ENCODE measurements at regions not wholly inside any gene's neighbourhood (a gene's known extent, or its start where the extent isn't known, plus 50 kb on each side); places are given as distances from the start of the nearest gene placed in this dataset.

- POLR2A ChIA-PET, result no interaction called here
- Mint-ChIP-seq H3K9me3 (ENCODE audit: unreplicated experiment) (no peaks in the 10 kb centered on the region), H3K27me3 (ENCODE audit: insufficient read depth, unreplicated experiment) (no peaks in the 10 kb centered on the region), H3K36me3 (ENCODE audit: insufficient read depth, unreplicated experiment) (no peaks in the 10 kb centered on the region), H3K4me3 (ENCODE audit: unreplicated experiment) (no peak overlapping the region), H3K4me1 (ENCODE audit: insufficient read depth, unreplicated experiment) (peaks cover 18% of the 10 kb centered on the region), H3K27ac (ENCODE audit: low read depth, unreplicated experiment) (no peak overlapping the region)
- DNase-seq (ENCODE audit: unreplicated experiment), result no peak
- TF ChIP-seq, protein P1, sequence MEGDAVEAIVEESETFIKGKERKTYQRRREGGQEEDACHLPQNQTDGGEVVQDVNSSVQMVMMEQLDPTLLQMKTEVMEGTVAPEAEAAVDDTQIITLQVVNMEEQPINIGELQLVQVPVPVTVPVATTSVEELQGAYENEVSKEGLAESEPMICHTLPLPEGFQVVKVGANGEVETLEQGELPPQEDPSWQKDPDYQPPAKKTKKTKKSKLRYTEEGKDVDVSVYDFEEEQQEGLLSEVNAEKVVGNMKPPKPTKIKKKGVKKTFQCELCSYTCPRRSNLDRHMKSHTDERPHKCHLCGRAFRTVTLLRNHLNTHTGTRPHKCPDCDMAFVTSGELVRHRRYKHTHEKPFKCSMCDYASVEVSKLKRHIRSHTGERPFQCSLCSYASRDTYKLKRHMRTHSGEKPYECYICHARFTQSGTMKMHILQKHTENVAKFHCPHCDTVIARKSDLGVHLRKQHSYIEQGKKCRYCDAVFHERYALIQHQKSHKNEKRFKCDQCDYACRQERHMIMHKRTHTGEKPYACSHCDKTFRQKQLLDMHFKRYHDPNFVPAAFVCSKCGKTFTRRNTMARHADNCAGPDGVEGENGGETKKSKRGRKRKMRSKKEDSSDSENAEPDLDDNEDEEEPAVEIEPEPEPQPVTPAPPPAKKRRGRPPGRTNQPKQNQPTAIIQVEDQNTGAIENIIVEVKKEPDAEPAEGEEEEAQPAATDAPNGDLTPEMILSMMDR (IDR thresholded peaks at IDR 0.05; ENCODE audit: unreplicated experiment), result no peak
- BruUV-seq (replicated peaks), result no TSS peak
- CTCF ChIA-PET, result interaction anchor here (0.6 to 4.9 kb wide), 4 partner anchors 11 to 1938 kb away, joined by 3 to 29 read pairs (median 22); no protein-coding TSS in a partner anchor
- intact Hi-C loops (cut with micrococcal nuclease), result loop anchor here (10.0 kb wide), 1 partner anchor 1613 kb away; no protein-coding TSS in a partner anchor
Observed at GRCh38 chr5:165627548-165628170, 2122.2 kb downstream of the MAT2B start.

GRCh38 chr5:165630261-165630778, 2124.9 kb downstream of the MAT2B start:
- H3K4me3 Mint-ChIP-seq (ENCODE audit: unreplicated experiment), result no peak overlapping the region
- H3K36me3 Mint-ChIP-seq (ENCODE audit: insufficient read depth, unreplicated experiment), result no peaks in the 10 kb centered on the region
- BruUV-seq (replicated peaks), result no TSS peak
- TF ChIP-seq, protein P1 (IDR thresholded peaks at IDR 0.05; ENCODE audit: unreplicated experiment), result peak; percentile 84
- ChIA-PET POLR2A (no interaction called here), CTCF (interaction anchor here (0.5 to 4.9 kb wide), 86 partner anchors 9 to 1943 kb away, joined by 3 to 29 read pairs (median 4); no protein-coding TSS in a partner anchor)
- H3K9me3 Mint-ChIP-seq (ENCODE audit: unreplicated experiment), result no peaks in the 10 kb centered on the region
- H3K27me3 Mint-ChIP-seq (ENCODE audit: insufficient read depth, unreplicated experiment), result no peaks in the 10 kb centered on the region
- intact Hi-C loops (cut with micrococcal nuclease), result loop anchor here (1.0 to 10.0 kb wide), 7 partner anchors 251 to 1935 kb away; no protein-coding TSS in a partner anchor
- H3K4me1 Mint-ChIP-seq (ENCODE audit: insufficient read depth, unreplicated experiment), result peaks cover 11% of the 10 kb centered on the region
- peak; percentile 87 for DNase-seq (ENCODE audit: unreplicated experiment)
- H3K27ac Mint-ChIP-seq (ENCODE audit: low read depth, unreplicated experiment), result no peak overlapping the region

DNA sequence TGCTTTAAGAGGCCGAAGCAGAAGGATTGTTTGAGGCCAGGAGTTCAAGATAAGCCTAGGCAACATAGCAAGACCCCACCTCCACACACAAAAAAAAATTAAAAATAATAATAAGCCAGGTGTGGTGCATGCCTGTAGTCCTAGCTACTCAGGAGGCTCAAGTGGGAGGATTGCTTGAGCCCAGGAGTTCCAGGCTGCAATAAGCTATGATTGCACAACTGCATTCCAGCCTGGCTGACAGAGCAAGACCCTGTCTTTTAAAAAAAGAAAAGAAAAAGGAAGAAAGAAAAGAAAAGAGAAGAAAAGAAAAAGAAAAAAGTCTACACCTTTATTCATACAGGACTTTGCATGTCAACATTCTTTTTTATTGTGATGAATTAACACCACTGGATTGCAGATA, 2125.8 kb downstream of the MAT2B start:
- Mint-ChIP-seq H3K27ac (ENCODE audit: low read depth, unreplicated experiment) (no peak overlapping the region), H3K27me3 (ENCODE audit: insufficient read depth, unreplicated experiment) (no peaks in the 10 kb centered on the region), H3K9me3 (ENCODE audit: unreplicated experiment) (no peaks in the 10 kb centered on the region), H3K36me3 (ENCODE audit: insufficient read depth, unreplicated experiment) (no peaks in the 10 kb centered on the region), H3K4me1 (ENCODE audit: insufficient read depth, unreplicated experiment) (peaks cover 11% of the 10 kb centered on the region), H3K4me3 (ENCODE audit: unreplicated experiment) (no peak overlapping the region)
- peak; percentile 35 for DNase-seq (ENCODE audit: unreplicated experiment)
- ChIA-PET CTCF (interaction anchor here (0.6 to 4.9 kb wide), 39 partner anchors 8 to 1937 kb away, joined by 3 to 29 read pairs (median 4); no protein-coding TSS in a partner anchor), POLR2A (no interaction called here)
- intact Hi-C loops (cut with micrococcal nuclease), result loop anchor here (10.0 kb wide), 3 partner anchors 744 to 1414 kb away; no protein-coding TSS in a partner anchor
- BruUV-seq (replicated peaks), result no TSS peak
- TF ChIP-seq, protein P1 (IDR thresholded peaks at IDR 0.05; ENCODE audit: unreplicated experiment), result no peak

DNA sequence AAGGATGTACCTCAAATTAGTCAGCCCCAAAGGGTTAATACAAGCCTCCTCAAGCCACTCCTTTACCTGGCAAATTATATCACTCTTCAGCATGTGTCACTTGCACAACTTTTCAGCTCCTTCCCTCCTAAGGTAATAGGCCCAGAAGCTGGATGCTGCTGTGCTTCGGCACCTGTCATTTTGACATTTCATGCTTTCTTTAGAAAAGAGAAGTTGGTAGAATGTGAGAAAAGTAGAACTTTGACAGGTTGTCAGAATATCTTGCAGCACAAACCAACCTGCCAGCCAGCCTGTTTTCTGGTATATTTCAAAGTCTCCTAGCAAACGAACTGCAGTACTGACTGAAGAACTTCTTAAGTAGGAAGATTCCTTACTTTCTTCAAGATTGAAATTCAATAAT, 2136.9 kb downstream of the MAT2B start:
- CTCF ChIA-PET, result interaction anchor here (0.6 to 1.4 kb wide), 3 partner anchors 11 to 1949 kb away, joined by 3 to 7 read pairs (median 3); no protein-coding TSS in a partner anchor
- H3K27me3 Mint-ChIP-seq (ENCODE audit: insufficient read depth, unreplicated experiment), result no peaks in the 10 kb centered on the region
- H3K4me3 Mint-ChIP-seq (ENCODE audit: unreplicated experiment), result no peak overlapping the region
- H3K36me3 Mint-ChIP-seq (ENCODE audit: insufficient read depth, unreplicated experiment), result no peaks in the 10 kb centered on the region
- no TSS peak for BruUV-seq (replicated peaks)
- no peak for DNase-seq (ENCODE audit: unreplicated experiment)
- TF ChIP-seq, protein P1 (IDR thresholded peaks at IDR 0.05; ENCODE audit: unreplicated experiment), result no peak
- H3K4me1 Mint-ChIP-seq (ENCODE audit: insufficient read depth, unreplicated experiment), result no peaks in the 10 kb centered on the region
- peaks cover 8% of the 10 kb centered on the region for H3K9me3 Mint-ChIP-seq (ENCODE audit: unreplicated experiment)
- intact Hi-C loops (cut with micrococcal nuclease), result no loop called here
- no peak overlapping the region for H3K27ac Mint-ChIP-seq (ENCODE audit: low read depth, unreplicated experiment)
- POLR2A ChIA-PET, result interaction anchor here (0.7 kb wide), 1 partner anchor 1167 kb away, joined by 3 read pairs; no protein-coding TSS in a partner anchor

All from MCF 10A (cell line).